ENCODE measurements at regions not wholly inside any gene's neighbourhood (a gene's known extent, or its start where the extent isn't known, plus 50 kb on each side); places are given as distances from the start of the nearest gene placed in this dataset.

GRCh38 chr5:159749146-159749545 lies 167.1 kb upstream of the ADRA1B start:
- TF ChIP-seq CTCF (IDR thresholded peaks at IDR 0.05; ENCODE audit: low read depth, low read length, missing control alignments): no peak
- H3K4me3 ChIP-seq (replicated peaks; ENCODE audit: low read depth, low read length): no peak overlapping the region
- DNase-seq (ENCODE audit: extremely low read depth, low read depth): no peak

DNA sequence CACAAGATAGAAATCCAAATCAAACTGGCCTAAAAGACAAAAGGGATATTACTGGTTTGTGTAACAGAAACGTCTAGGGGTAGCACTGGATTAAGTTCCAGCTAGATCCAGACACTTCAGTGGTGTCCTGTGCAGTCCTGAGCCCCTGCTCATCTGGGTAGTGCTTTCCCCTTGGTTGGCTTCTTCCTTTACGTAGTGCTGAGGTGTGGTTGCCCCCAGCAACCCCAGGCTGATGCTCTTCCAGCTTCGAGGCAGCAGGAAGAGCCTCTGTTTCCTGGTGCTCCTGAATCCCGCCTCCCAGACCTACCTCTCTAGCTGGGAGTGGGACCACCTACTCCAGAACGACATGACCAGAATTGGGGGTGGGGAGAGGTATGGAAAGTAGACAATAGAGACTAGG lies 166.1 kb upstream of the ADRA1B start:
- TF ChIP-seq CTCF (IDR thresholded peaks at IDR 0.05; ENCODE audit: low read depth, low read length, missing control alignments): no peak
- no peak for DNase-seq (ENCODE audit: extremely low read depth, low read depth)

DNA sequence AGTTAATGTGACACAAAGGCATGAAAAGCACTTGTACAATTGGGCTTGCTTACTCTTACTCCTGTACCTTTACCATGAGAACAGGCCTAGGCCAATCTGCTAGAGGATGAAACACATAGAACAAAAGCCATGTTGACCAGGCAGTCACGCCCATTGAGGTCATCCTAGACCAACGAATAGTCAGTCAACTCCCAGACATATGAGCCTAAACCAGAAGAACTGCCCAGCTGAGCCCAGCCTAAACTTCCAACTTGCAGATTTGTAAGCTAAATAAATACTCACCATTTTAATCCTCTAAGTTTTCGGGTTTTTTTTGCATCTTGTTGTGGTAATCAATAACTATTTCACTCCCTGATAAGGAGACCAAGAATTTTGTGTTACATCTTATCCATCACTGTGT lies 164.8 kb upstream of the ADRA1B start:
- H3K4me3 ChIP-seq (replicated peaks; ENCODE audit: low read depth, low read length): no peak overlapping the region
- no peak for TF ChIP-seq CTCF (IDR thresholded peaks at IDR 0.05; ENCODE audit: low read depth, low read length, missing control alignments)
- no peak for DNase-seq (ENCODE audit: extremely low read depth, low read depth)

More for the DNA sequence above, 166.1 kb upstream of the ADRA1B start:
- no peak overlapping the region for H3K4me3 ChIP-seq (replicated peaks; ENCODE audit: low read depth, low read length)

DNA sequence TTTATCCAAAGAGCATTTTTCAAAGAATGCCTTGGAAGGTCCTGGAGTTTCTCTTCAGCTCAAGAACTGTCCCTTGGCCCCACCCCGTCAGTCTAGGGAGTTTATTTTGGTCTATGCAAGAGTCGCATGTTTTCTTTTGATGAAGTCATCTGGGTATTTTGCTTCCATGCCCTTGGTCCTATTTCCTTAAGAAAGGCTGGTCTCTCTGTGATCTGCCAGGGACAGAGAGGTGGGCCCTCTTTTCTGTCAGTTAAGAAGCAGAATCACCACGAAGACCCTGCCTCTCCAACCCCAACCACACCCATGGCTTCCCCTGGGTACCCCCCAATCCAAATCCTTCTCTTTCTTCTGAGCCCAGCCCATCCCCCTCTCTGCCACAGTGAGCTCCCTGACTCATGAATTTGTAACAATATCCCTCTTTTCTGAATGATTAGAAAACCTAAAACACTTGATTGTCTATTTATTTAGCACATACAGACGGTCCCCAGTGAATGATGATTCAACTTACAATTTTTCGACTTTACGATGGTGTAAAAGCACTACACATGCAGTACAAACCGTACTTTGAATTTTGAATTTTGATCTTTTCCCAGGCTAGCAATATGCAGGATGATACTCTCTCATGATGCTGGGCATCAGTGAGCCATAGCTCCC lies 163.5 kb upstream of the ADRA1B start:
- no peak for TF ChIP-seq CTCF (IDR thresholded peaks at IDR 0.05; ENCODE audit: low read depth, low read length, missing control alignments)
- H3K4me3 ChIP-seq (replicated peaks; ENCODE audit: low read depth, low read length): no peak overlapping the region
- no peak for DNase-seq (ENCODE audit: extremely low read depth, low read depth)

GRCh38 chr5:159758189-159758588 lies 158.1 kb upstream of the ADRA1B start:
- no peak for TF ChIP-seq CTCF (IDR thresholded peaks at IDR 0.05; ENCODE audit: low read depth, low read length, missing control alignments)
- no peak for DNase-seq (ENCODE audit: extremely low read depth, low read depth)
- no peak overlapping the region for H3K4me3 ChIP-seq (replicated peaks; ENCODE audit: low read depth, low read length)

- TF ChIP-seq CTCF (IDR thresholded peaks at IDR 0.05; ENCODE audit: low read depth, low read length, missing control alignments): no peak
- DNase-seq (ENCODE audit: extremely low read depth, low read depth): no peak
- H3K4me3 ChIP-seq (replicated peaks; ENCODE audit: low read depth, low read length): no peak overlapping the region
These were observed 156.4 kb upstream of the ADRA1B start for GRCh38 chr5:159759791-159760290.

GRCh38 chr5:159762921-159763320 lies 153.4 kb upstream of the ADRA1B start:
- TF ChIP-seq CTCF (IDR thresholded peaks at IDR 0.05; ENCODE audit: low read depth, low read length, missing control alignments): no peak
- no peak overlapping the region for H3K4me3 ChIP-seq (replicated peaks; ENCODE audit: low read depth, low read length)
- DNase-seq (ENCODE audit: extremely low read depth, low read depth): no peak
